GM19025 (cell line): ENCODE measurements at regions not wholly inside any gene's neighbourhood (a gene's known extent, or its start where the extent isn't known, plus 50 kb on each side); places are given as distances from the start of the nearest gene placed in this dataset.
"Not testable (repeated sequence)": the region's sequence is repeated elsewhere in the genome, so short reads cannot be mapped to it uniquely, and the experiment has no call there.

ENCODE experiments used
- ATAC-seq: cut with Tn5 transposase; IDR thresholded peaks from one replicate; pipeline ENCODE4 v1.9.1; 2021; ENCODE audit warnings: mild to moderate bottlenecking, low read depth, moderate library complexity; ENCODE audit not compliant: unreplicated experiment

GRCh38 chr14:44453433-44454171 is 53.5 kb downstream of the FSCB start:
- ATAC-seq, result no peak

GRCh38 chr14:44450232-44450631 is 56.9 kb downstream of the FSCB start:
- not testable (repeated sequence) for ATAC-seq

GRCh38 chr14:44449680-44450079 is 57.4 kb downstream of the FSCB start:
- no peak for ATAC-seq

- ATAC-seq, result no peak
These were observed 58.1 kb downstream of the FSCB start for GRCh38 chr14:44448951-44449358.

- no peak for ATAC-seq
These were observed 60.1 kb downstream of the FSCB start for GRCh38 chr14:44446965-44447364.

GRCh38 chr14:44444454-44444853 is 62.6 kb downstream of the FSCB start:
- ATAC-seq, result no peak

- ATAC-seq, result no peak
These were observed 68.1 kb downstream of the FSCB start for GRCh38 chr14:44438936-44439335.

- no peak for ATAC-seq
These were observed 68.9 kb downstream of the FSCB start for GRCh38 chr14:44438221-44438620.

GRCh38 chr14:44436458-44436857 is 70.6 kb downstream of the FSCB start:
- no peak for ATAC-seq

- ATAC-seq, result no peak
These were observed 78.7 kb downstream of the FSCB start for GRCh38 chr14:44428231-44428945.

GRCh38 chr14:44422699-44423098 is 84.4 kb downstream of the FSCB start:
- no peak for ATAC-seq

- ATAC-seq, result no peak
These were observed 86.9 kb downstream of the FSCB start for GRCh38 chr14:44420226-44420625.

GRCh38 chr14:44418856-44419255 is 88.2 kb downstream of the FSCB start:
- ATAC-seq, result no peak

GRCh38 chr14:44417809-44418208 is 89.3 kb downstream of the FSCB start:
- ATAC-seq, result no peak

GRCh38 chr14:44414646-44415045 is 92.4 kb downstream of the FSCB start:
- ATAC-seq, result no peak

- no peak for ATAC-seq
These were observed 94.1 kb downstream of the FSCB start for GRCh38 chr14:44412858-44413569.

GRCh38 chr14:44405011-44405486 is 102.0 kb downstream of the FSCB start:
- ATAC-seq, result no peak

- ATAC-seq, result no peak
These were observed 102.5 kb downstream of the FSCB start for GRCh38 chr14:44404599-44404998.

- no peak for ATAC-seq
These were observed 103.0 kb downstream of the FSCB start for GRCh38 chr14:44404036-44404435.

- no peak for ATAC-seq
These were observed 103.9 kb downstream of the FSCB start for GRCh38 chr14:44403193-44403592.

- ATAC-seq, result no peak
These were observed 110.9 kb downstream of the FSCB start for GRCh38 chr14:44396226-44396625.
